ENCODE measurements at regions not wholly inside any gene's neighbourhood (a gene's known extent, or its start where the extent isn't known, plus 50 kb on each side); places are given as distances from the start of the nearest gene placed in this dataset.
A peak's percentile ranks its signal among the peaks of the same experiment; 100 is the strongest.

- FAIRE-seq (peak; percentile 82), DNase-seq (ENCODE audit: insufficient read length, low spot score) (peak; percentile 93)
- TF ChIP-seq PAX5 (IDR thresholded peaks at IDR 0.05; ENCODE audit: insufficient read depth, low read length, severe bottlenecking) = no peak
- TF ChIP-seq POU2F2 (IDR thresholded peaks at IDR 0.05; ENCODE audit: low read depth, low read length) = no peak
- TF ChIP-seq SPI1 (IDR thresholded peaks at IDR 0.05; ENCODE audit: low read depth, low read length) = 0 out of 2 replicates have a peak, but pooled peaks have one; percentile 14
- no peak for TF ChIP-seq POLR2AphosphoS5 (IDR thresholded peaks at IDR 0.05; ENCODE audit: low read depth, low read length)
- no peak for TF ChIP-seq POLR2A (IDR thresholded peaks at IDR 0.05; ENCODE audit: low read depth, low read length)
- no peak for TF ChIP-seq TAF1 (IDR thresholded peaks at IDR 0.05; ENCODE audit: low read depth, low read length)
Measured at GRCh38 chr7:131654668-131655326, 98.4 kb upstream of the PODXL start.

- DNase-seq (ENCODE audit: insufficient read length, low spot score) (no peak), FAIRE-seq (peak; percentile 16)
- TF ChIP-seq PAX5 (IDR thresholded peaks at IDR 0.05; ENCODE audit: insufficient read depth, low read length, severe bottlenecking) (no peak), SPI1 (IDR thresholded peaks at IDR 0.05; ENCODE audit: low read depth, low read length) (no peak), TAF1 (IDR thresholded peaks at IDR 0.05; ENCODE audit: low read depth, low read length) (no peak), POLR2A (IDR thresholded peaks at IDR 0.05; ENCODE audit: low read depth, low read length) (no peak), POU2F2 (IDR thresholded peaks at IDR 0.05; ENCODE audit: low read depth, low read length) (no peak), POLR2AphosphoS5 (IDR thresholded peaks at IDR 0.05; ENCODE audit: low read depth, low read length) (no peak)
Measured at GRCh38 chr7:131654249-131654558, 97.8 kb upstream of the PODXL start.

- no peak for TF ChIP-seq SPI1 (IDR thresholded peaks at IDR 0.05; ENCODE audit: low read depth, low read length)
- TF ChIP-seq POLR2A (IDR thresholded peaks at IDR 0.05; ENCODE audit: low read depth, low read length) = no peak
- no peak for TF ChIP-seq POU2F2 (IDR thresholded peaks at IDR 0.05; ENCODE audit: low read depth, low read length)
- no peak for TF ChIP-seq TAF1 (IDR thresholded peaks at IDR 0.05; ENCODE audit: low read depth, low read length)
- TF ChIP-seq PAX5 (IDR thresholded peaks at IDR 0.05; ENCODE audit: insufficient read depth, low read length, severe bottlenecking) = no peak
- no peak for TF ChIP-seq POLR2AphosphoS5 (IDR thresholded peaks at IDR 0.05; ENCODE audit: low read depth, low read length)
- DNase-seq (ENCODE audit: insufficient read length, low spot score) (no peak), FAIRE-seq (no peak)
Measured at GRCh38 chr7:131653418-131654248, 97.2 kb upstream of the PODXL start.

GRCh38 chr7:131652934-131653333 lies 96.5 kb upstream of the PODXL start:
- DNase-seq (ENCODE audit: insufficient read length, low spot score) (no peak), FAIRE-seq (no peak)
- TF ChIP-seq POU2F2 (IDR thresholded peaks at IDR 0.05; ENCODE audit: low read depth, low read length) = no peak

- no peak for DNase-seq (ENCODE audit: insufficient read length, low spot score)
- TF ChIP-seq PAX5 (IDR thresholded peaks at IDR 0.05; ENCODE audit: insufficient read depth, low read length, severe bottlenecking) = no peak
- no peak for TF ChIP-seq SPI1 (IDR thresholded peaks at IDR 0.05; ENCODE audit: low read depth, low read length)
- TF ChIP-seq POLR2AphosphoS5 (IDR thresholded peaks at IDR 0.05; ENCODE audit: low read depth, low read length) = no peak
- no peak for TF ChIP-seq TAF1 (IDR thresholded peaks at IDR 0.05; ENCODE audit: low read depth, low read length)
- TF ChIP-seq POU2F2 (IDR thresholded peaks at IDR 0.05; ENCODE audit: low read depth, low read length) = no peak
- TF ChIP-seq POLR2A (IDR thresholded peaks at IDR 0.05; ENCODE audit: low read depth, low read length) = no peak
- FAIRE-seq = no peak
Measured at GRCh38 chr7:131652194-131652593, 95.8 kb upstream of the PODXL start.

GRCh38 chr7:131649879-131650278 lies 93.5 kb upstream of the PODXL start:
- TF ChIP-seq POLR2A (IDR thresholded peaks at IDR 0.05; ENCODE audit: low read depth, low read length) = no peak
- no peak for TF ChIP-seq POU2F2 (IDR thresholded peaks at IDR 0.05; ENCODE audit: low read depth, low read length)
- no peak for TF ChIP-seq PAX5 (IDR thresholded peaks at IDR 0.05; ENCODE audit: insufficient read depth, low read length, severe bottlenecking)
- no peak for TF ChIP-seq POLR2AphosphoS5 (IDR thresholded peaks at IDR 0.05; ENCODE audit: low read depth, low read length)
- no peak for TF ChIP-seq TAF1 (IDR thresholded peaks at IDR 0.05; ENCODE audit: low read depth, low read length)
- TF ChIP-seq SPI1 (IDR thresholded peaks at IDR 0.05; ENCODE audit: low read depth, low read length) = no peak
- FAIRE-seq (no peak), DNase-seq (ENCODE audit: insufficient read length, low spot score) (no peak)

GRCh38 chr7:131649003-131649541 lies 92.6 kb upstream of the PODXL start:
- FAIRE-seq = no peak
- DNase-seq (ENCODE audit: insufficient read length, low spot score) = no peak
- TF ChIP-seq POU2F2 (IDR thresholded peaks at IDR 0.05; ENCODE audit: low read depth, low read length) = no peak
- TF ChIP-seq PAX5 (IDR thresholded peaks at IDR 0.05; ENCODE audit: insufficient read depth, low read length, severe bottlenecking) = no peak
- TF ChIP-seq SPI1 (IDR thresholded peaks at IDR 0.05; ENCODE audit: low read depth, low read length) = no peak
- TF ChIP-seq TAF1 (IDR thresholded peaks at IDR 0.05; ENCODE audit: low read depth, low read length) = no peak
- no peak for TF ChIP-seq POLR2AphosphoS5 (IDR thresholded peaks at IDR 0.05; ENCODE audit: low read depth, low read length)
- no peak for TF ChIP-seq POLR2A (IDR thresholded peaks at IDR 0.05; ENCODE audit: low read depth, low read length)

GRCh38 chr7:131648491-131648890 lies 92.1 kb upstream of the PODXL start:
- TF ChIP-seq POU2F2 (IDR thresholded peaks at IDR 0.05; ENCODE audit: low read depth, low read length) (no peak), SPI1 (IDR thresholded peaks at IDR 0.05; ENCODE audit: low read depth, low read length) (no peak), POLR2AphosphoS5 (IDR thresholded peaks at IDR 0.05; ENCODE audit: low read depth, low read length) (no peak), POLR2A (IDR thresholded peaks at IDR 0.05; ENCODE audit: low read depth, low read length) (no peak), TAF1 (IDR thresholded peaks at IDR 0.05; ENCODE audit: low read depth, low read length) (no peak), PAX5 (IDR thresholded peaks at IDR 0.05; ENCODE audit: insufficient read depth, low read length, severe bottlenecking) (no peak)
- no peak for FAIRE-seq
- DNase-seq (ENCODE audit: insufficient read length, low spot score) = no peak

- DNase-seq (ENCODE audit: insufficient read length, low spot score) (no peak), FAIRE-seq (no peak)
- TF ChIP-seq SPI1 (IDR thresholded peaks at IDR 0.05; ENCODE audit: low read depth, low read length) = no peak
- TF ChIP-seq TAF1 (IDR thresholded peaks at IDR 0.05; ENCODE audit: low read depth, low read length) = no peak
- no peak for TF ChIP-seq POLR2AphosphoS5 (IDR thresholded peaks at IDR 0.05; ENCODE audit: low read depth, low read length)
- no peak for TF ChIP-seq POLR2A (IDR thresholded peaks at IDR 0.05; ENCODE audit: low read depth, low read length)
- TF ChIP-seq POU2F2 (IDR thresholded peaks at IDR 0.05; ENCODE audit: low read depth, low read length) = no peak
- TF ChIP-seq PAX5 (IDR thresholded peaks at IDR 0.05; ENCODE audit: insufficient read depth, low read length, severe bottlenecking) = no peak
Measured at GRCh38 chr7:131646203-131646602, 89.8 kb upstream of the PODXL start.
